Mucosa of descending colon (tissue), 3 donors: ENCODE measurements at regions not wholly inside any gene's neighbourhood (a gene's known extent, or its start where the extent isn't known, plus 50 kb on each side); places are given as distances from the start of the nearest gene placed in this dataset.

ENCODE experiments used
- ATAC-seq: fragments of 200-7000 bp; cut with Tn5 transposase; one replicate; pipeline ENCODE4 v1.9.1; 2020; ENCODE audit warnings: mild to moderate bottlenecking, moderate library complexity
- DNase-seq, 3 donors: peaks; one replicate each; pipeline ENCODE4 v3.0.0-alpha.2; 2020
- H3K36me3 ChIP-seq: fragments of 200-600 bp; one replicate; pipeline ENCODE4 v1.8.0; 2021; ENCODE audit warnings: low read depth, mild to moderate bottlenecking
- H3K4me1 ChIP-seq: fragments of 200-600 bp; one replicate; pipeline ENCODE4 v1.8.0; 2021; ENCODE audit warnings: low read depth, mild to moderate bottlenecking
- H3K4me3 ChIP-seq: fragments of 200-600 bp; one replicate; pipeline ENCODE4 v1.8.0; 2021; ENCODE audit warnings: mild to moderate bottlenecking
- H3K9me3 ChIP-seq: fragments of 200-600 bp; one replicate; pipeline ENCODE4 v1.8.0; 2021; ENCODE audit warnings: mild to moderate bottlenecking
- intact Hi-C, 2 donors: fragments of 100-400 bp; cut with DNase I in 1 of 2; cut with micrococcal nuclease in 1 of 2; formaldehyde crosslinking; loops; one replicate each; pipeline versions ENCODE4 v1.11.0 to v1.11.1; 2022; cut with DNase I, micrococcal nuclease
- TF ChIP-seq, protein P1 (sequence below): fragments of 200-600 bp; IDR thresholded peaks from one replicate; pipeline ENCODE4 v1.8.0; 2022; ENCODE audit warnings: antibody characterized with exemption, mild to moderate bottlenecking
- donor health status: DM: no; HTN: no; CAD: no; lungs with moderate emphysema.
- donor health status: DM: no; HTN: no; CAD: no.
- donor health status: DM: no; HTN: yes; CAD: no.

DNA sequence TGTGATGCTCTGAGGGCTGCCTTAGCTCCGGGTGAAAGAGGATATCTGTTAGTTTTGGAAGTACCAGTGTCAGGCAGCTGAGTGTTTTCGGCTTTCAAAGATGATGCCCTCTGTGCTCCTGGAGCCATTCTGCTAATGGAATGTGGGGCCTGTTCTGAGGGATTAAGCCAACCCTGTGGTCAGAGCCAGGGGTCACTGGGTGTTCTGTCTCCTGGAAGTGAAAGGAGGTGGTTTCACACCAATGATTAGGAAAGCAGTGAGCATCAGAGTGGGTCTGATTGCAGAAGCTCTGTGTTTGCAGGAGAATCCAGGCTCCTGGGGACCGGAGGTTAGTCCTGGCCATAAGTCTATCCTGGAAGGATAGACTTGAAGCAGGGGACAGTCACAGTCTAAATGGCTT is 94.6 kb downstream of the UQCRFS1 start:
- H3K36me3 ChIP-seq: no peaks in the 10 kb centered on the region
- H3K4me1 ChIP-seq: no peaks in the 10 kb centered on the region
- TF ChIP-seq, protein P1, sequence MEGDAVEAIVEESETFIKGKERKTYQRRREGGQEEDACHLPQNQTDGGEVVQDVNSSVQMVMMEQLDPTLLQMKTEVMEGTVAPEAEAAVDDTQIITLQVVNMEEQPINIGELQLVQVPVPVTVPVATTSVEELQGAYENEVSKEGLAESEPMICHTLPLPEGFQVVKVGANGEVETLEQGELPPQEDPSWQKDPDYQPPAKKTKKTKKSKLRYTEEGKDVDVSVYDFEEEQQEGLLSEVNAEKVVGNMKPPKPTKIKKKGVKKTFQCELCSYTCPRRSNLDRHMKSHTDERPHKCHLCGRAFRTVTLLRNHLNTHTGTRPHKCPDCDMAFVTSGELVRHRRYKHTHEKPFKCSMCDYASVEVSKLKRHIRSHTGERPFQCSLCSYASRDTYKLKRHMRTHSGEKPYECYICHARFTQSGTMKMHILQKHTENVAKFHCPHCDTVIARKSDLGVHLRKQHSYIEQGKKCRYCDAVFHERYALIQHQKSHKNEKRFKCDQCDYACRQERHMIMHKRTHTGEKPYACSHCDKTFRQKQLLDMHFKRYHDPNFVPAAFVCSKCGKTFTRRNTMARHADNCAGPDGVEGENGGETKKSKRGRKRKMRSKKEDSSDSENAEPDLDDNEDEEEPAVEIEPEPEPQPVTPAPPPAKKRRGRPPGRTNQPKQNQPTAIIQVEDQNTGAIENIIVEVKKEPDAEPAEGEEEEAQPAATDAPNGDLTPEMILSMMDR: no peak
- DNase-seq (no peak), ATAC-seq (no peak)
- no peaks in the 10 kb centered on the region for H3K9me3 ChIP-seq
- intact Hi-C loops: no loop called here
- H3K4me3 ChIP-seq: no peak overlapping the region

DNA sequence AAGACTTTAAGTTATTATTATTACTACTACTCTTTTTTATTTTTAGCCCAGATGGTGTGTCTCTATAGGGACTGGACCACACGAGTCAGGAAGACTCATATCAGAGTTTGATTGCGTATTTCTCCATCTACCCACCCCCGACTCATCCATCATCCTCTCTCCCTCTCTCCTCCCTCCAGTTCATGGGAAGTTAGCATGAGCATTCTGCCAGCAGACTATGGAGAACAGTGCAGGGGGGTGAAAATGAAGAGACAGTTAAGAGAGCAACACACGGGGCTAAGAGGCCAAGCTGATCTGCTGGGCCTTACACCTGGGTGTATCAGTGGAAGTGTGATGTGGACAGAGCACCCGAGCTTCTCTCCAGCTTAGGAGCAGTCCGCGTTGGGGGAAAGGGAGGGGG is 95.0 kb downstream of the UQCRFS1 start:
- no peak for DNase-seq
- H3K36me3 ChIP-seq: no peaks in the 10 kb centered on the region
- no peaks in the 10 kb centered on the region for H3K4me1 ChIP-seq
- ATAC-seq: no peak
- TF ChIP-seq, protein P1: no peak
- H3K9me3 ChIP-seq: no peaks in the 10 kb centered on the region
- intact Hi-C loops: no loop called here
- H3K4me3 ChIP-seq: no peak overlapping the region

DNA sequence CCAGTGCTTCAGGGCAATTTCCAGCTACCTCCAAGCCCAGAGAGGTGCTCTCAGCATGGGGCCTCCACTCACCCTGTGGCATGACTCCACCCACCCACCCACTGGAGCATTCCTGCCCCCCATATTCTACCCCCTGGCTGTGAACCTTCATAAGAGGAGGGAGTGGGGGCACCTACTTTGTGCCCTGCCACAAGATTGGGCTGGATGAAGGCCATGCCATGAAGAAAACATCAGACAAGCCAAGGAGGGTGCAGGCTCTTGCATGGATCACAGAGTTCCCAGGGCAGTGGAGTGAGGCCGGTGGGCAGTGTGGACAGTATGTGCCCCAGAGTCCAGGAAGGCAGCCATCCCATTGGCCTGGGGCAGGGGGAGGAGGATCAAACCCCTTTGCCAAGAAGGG is 97.8 kb downstream of the UQCRFS1 start:
- H3K4me3 ChIP-seq: no peak overlapping the region

DNA sequence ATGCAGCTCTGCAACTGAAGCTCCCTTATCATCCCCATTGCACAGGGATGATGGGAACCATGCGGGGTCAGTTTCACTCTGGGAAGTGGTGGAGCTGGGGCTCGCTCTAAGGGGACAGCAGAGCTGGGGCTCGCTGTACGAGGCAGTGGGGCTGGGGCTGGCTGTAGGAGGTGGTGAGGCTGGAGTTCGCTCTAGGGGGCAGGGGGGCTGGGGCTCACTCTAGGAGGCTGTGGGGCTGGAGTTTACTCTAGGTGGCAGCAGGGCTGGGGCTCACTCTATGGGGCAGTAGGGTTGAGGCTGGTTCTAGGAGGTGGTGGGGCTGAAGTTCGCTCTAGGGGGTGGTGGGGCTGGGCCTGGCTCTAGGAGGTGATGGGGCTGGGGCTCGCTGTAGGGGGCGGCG is 99.1 kb downstream of the UQCRFS1 start:
- H3K36me3 ChIP-seq: no peaks in the 10 kb centered on the region
- no peaks in the 10 kb centered on the region for H3K4me1 ChIP-seq
- TF ChIP-seq, protein P1: no peak
- intact Hi-C loops: no loop called here
- DNase-seq: no peak
- H3K4me3 ChIP-seq: no peak overlapping the region
- H3K9me3 ChIP-seq: no peaks in the 10 kb centered on the region
- ATAC-seq: no peak

More for the DNA sequence above, 97.8 kb downstream of the UQCRFS1 start:
- Histone ChIP-seq H3K36me3 (no peaks in the 10 kb centered on the region), H3K9me3 (no peaks in the 10 kb centered on the region), H3K4me1 (no peaks in the 10 kb centered on the region)
- TF ChIP-seq, protein P1: no peak
- intact Hi-C loops: no loop called here
- ATAC-seq: no peak
- DNase-seq: no peak

DNA sequence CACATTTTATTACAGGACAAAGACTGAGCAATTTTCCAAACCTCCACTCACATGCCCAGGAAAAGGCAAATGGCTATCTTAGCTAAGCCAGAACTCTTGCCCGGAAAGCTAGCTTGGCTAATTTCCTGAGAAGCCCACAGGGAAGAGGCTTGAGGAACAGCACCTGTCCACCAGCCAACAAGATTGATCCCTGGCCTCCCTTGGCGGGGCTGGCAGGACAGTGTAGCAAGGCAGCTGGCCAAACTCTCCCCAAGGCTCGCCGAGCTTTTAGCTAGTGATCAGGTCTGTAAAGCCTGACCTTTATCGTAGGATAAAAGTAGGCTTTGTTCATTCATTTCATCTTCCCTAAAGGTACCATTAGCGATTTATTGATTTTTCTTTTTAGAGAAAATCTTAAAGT is 101.4 kb downstream of the UQCRFS1 start:
- TF ChIP-seq, protein P1: no peak
- H3K4me3 ChIP-seq: no peak overlapping the region
- no peaks in the 10 kb centered on the region for H3K9me3 ChIP-seq
- intact Hi-C loops: no loop called here
- no peak for DNase-seq
- H3K4me1 ChIP-seq: no peaks in the 10 kb centered on the region
- no peaks in the 10 kb centered on the region for H3K36me3 ChIP-seq
- no peak for ATAC-seq

DNA sequence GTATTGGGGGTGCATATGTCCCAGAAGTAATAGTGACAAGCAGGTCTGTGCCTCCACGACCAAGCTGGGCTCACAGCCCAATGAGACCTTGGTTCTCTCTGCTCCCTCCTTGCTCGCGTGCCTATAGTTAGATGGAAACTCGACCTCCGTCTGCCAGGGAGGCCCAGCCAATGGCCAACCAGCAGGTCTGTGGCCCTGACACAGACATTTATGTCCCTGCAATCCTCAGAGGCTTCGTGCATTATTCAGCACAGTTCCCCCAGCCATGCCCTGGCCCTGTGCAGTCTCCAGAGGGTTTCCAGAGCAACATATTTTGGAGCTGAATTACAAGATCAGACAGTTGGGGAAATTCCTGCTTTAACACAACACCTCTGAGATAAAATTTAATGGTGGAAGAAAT is 105.1 kb downstream of the UQCRFS1 start:
- H3K4me1 ChIP-seq: no peaks in the 10 kb centered on the region
- DNase-seq (no peak), ATAC-seq (no peak)
- H3K36me3 ChIP-seq: no peaks in the 10 kb centered on the region
- no peak overlapping the region for H3K4me3 ChIP-seq
- intact Hi-C loops: no loop called here
- H3K9me3 ChIP-seq: peaks cover 4% of the 10 kb centered on the region
- TF ChIP-seq, protein P1: no peak
